Germinal center (tissue), 1 donor: ENCODE measurements at regions not wholly inside any gene's neighbourhood (a gene's known extent, or its start where the extent isn't known, plus 50 kb on each side); places are given as distances from the start of the nearest gene placed in this dataset.
"Not testable (repeated sequence)": the region's sequence is repeated elsewhere in the genome, so short reads cannot be mapped to it uniquely, and the experiment has no call there.

Source experiments
- DNase-seq: peaks from one replicate; pipeline ENCODE4 v3.0.0; 2012; ENCODE audit warnings: mixed read lengths, low spot score

GRCh38 chr13:82963226-82964099 is 918.8 kb downstream of the SLITRK1 start:
- no peak for DNase-seq

DNA sequence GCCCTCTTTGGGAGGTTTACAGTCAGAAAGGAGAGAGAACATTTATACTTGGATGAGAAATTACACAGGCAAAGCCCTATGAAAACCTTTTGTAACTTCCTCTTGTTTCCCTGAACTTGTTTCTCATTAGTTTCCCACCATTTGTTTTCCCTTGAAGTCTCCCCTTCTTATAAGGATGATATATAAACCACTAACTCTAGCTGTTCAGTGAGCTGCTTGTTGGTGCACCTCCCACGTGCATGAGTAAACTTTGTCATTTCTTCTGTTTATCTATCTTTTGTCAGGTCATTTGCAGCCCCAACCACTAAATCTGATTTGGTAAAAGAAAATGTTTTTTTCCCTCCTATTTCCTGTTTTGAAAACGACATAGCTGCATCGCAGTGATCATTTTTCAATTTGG is 919.9 kb downstream of the SLITRK1 start:
- DNase-seq: no peak

DNA sequence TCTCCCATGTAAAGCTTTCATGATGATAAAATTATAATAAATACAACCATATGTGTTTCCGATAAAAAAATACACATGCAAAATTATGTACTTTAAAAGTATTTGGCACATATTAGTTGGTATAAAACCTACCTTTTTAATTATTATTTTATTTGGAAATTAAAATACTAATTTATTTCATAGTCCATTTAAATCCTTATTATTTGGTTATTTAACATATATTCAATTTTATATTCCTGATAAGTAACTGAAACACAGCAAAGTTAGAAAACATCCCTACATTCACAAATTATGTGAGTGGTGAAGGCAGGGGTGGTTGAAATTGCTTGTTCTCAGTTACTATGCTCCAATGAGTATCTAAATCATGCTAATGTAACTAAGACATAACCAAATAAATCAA is 920.5 kb downstream of the SLITRK1 start:
- DNase-seq: no peak

GRCh38 chr13:82952336-82952735 is 929.9 kb downstream of the SLITRK1 start:
- DNase-seq: not testable (repeated sequence)

GRCh38 chr13:82947683-82948082 is 934.6 kb downstream of the SLITRK1 start:
- DNase-seq: no peak

DNA sequence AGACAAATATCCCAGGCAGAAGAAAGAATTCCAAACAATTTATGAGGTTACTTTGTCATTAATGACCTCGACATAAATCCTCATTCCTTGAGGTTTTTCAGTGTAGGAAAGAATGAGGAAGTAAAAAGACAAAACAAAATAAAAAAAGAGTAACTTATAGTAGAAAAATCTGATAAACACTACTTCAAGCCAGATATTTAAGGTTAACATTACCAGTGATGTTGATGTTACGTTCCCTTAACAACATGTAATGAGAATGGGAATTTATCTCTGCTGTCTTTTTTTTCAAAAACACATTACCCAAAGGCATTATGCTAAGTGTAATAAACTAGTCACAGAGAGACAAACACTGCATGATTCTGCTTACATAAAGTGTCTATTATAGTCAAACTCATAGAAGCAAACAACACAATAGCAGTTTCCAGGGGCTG is 935.1 kb downstream of the SLITRK1 start:
- no peak for DNase-seq

- DNase-seq: no peak
These were observed 943.6 kb downstream of the SLITRK1 start for GRCh38 chr13:82938644-82939043.

DNA sequence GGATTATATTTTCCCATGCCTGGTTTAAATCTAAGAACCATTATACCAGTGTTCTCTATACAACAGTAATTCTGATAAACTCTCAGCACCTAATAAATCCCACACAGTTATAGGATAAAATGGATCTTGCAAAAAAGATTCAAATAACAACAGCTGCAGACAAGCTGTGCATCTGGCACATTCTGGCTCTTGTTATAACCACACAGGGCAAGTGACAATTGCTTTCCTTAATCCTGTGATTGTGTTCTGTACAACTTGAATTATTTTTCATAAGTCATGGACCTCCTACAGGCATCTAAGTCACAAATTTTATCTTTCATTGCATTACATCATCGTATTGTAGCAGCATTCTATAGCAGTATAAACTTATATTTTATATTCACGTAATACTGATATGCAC is 948.3 kb downstream of the SLITRK1 start:
- DNase-seq: no peak

GRCh38 chr13:82925114-82925513 is 957.2 kb downstream of the SLITRK1 start:
- DNase-seq: no peak

GRCh38 chr13:82917984-82918383 is 964.3 kb downstream of the SLITRK1 start:
- DNase-seq: no peak

DNA sequence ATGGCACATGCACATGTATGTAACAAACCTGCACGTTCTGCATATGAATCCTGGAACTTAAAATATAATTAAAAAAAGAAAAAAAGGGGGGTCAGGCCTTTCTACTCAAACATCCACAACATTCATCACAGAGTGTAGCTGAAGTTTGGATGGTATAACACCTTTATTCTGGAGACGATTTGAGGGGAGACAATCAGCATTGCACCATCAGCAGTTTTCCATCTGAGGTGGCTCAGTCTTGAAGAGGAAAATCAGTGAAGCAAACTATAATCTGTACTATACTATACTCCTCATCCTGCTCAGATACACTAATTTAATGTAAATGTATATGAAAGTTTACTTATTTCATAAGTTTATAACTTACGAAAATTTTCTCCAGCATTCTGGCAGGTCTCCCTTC is 969.7 kb downstream of the SLITRK1 start:
- DNase-seq: no peak

DNA sequence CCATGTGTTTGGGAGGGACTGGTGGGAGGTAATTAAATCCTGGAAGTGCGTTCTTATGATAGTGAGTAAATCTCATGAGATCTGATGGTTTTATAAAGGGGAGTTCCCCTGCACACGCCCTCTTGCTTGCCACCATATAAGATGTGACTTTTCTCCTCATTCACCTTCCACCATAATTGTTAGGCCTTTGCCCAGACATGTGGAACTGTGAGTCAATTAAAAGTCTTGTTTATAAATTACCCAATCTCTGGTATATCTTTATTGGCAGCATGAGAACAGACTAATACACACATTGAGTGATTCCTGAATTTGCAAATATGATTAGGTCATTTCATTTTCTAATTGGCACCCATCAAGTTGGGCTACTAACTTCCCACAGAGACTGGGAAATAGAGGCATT is 977.2 kb downstream of the SLITRK1 start:
- DNase-seq: no peak

- DNase-seq: no peak
These were observed 981.8 kb downstream of the SLITRK1 start for GRCh38 chr13:82900453-82900852.

- no peak for DNase-seq
These were observed 983.7 kb downstream of the SLITRK1 start for GRCh38 chr13:82898586-82898985.

GRCh38 chr13:82879921-82880320 is 1002.4 kb downstream of the SLITRK1 start:
- no peak for DNase-seq

GRCh38 chr13:82878536-82878935 is 1003.7 kb downstream of the SLITRK1 start:
- DNase-seq: no peak

DNA sequence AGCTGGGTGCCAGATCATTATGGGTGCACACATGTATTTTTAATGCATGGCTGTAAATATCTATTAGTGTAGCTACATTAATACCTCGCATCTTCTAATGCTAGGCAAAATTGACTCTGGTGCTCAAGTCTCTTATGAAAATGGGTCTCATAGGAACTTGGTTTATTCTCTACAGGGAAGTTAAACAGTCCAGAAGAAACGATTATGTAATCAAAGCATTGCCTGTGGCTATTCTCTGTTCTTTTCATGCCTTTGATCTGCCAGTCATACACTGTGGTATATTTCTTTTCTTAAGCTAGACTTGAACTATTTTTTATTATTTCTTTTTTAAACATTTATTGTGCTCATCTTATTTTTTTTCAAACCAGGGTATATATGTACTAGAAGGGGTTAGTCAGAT is 1015.0 kb downstream of the SLITRK1 start:
- no peak for DNase-seq

DNA sequence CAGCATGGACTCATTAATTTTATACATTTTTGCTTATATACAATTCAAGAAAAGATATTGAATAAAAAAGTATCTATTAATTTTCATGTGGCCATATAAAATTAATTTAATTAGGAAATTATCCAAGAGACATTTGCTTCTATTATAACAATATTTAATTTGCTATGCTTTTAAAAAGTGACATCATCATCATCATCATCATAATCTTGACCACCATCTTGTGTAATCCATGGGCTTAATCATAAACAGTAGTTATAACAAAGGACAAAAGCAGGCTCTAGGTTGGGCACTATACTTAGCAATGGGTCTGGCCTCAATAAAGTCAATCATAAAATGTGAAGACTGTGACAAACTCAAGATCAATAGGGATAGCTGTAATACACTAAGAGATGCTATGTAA is 1031.6 kb downstream of the SLITRK1 start:
- DNase-seq: no peak

DNA sequence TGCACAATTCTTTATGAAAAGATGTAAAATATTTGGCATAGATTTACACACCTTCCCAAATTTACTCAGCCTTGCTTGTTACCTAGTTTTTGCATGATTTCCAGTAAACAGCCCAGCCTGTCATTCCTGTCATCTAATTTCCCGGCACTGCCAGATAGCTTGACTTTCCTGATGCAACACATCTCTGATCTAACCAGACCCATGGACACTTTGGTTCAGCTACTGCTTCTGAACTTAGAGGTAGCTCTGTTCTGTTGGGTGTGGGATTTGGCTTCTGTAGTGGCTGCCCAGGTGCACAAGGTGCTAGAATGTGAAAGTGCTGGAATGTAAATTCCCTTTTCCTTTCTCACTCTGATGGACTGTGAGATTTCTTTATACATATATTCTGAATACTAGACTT is 1033.5 kb downstream of the SLITRK1 start:
- DNase-seq: no peak

DNA sequence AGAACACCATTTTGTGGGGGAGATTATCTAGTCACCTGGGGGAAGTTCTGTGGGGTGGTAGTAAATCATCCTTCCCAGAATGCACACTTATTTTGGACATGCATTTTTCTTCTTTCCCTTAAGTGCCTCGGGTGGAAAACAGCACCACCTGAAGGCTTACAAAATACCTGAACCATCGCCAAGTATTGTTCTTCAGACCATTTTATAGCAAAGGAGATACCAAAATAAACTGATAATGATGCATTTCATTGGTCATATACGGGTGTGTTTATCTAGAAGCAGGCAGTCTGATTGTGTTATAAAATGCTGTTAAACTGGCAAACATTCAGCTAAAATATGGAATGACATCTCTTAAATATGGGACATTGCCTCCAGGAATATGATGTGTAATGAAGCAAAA is 1034.7 kb downstream of the SLITRK1 start:
- no peak for DNase-seq

DNA sequence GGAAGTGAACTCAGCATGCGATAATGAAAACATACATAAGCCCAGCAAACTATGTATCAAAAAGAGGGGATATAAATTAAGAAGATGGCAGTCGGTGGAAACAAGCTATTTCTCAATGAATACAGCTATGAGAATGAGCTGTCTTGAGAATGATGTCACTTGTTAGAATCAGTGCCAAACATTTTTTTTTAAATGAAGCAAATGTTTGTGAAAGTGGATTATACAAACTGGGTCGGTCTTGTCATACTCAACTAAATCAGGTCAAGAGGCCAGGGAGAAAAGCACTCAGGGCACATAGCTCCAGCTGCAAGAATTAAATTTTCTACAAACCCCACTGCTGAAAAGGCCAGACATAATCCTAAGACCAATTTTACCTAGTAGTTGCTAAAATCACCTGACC is 1048.4 kb downstream of the SLITRK1 start:
- DNase-seq: no peak

- DNase-seq: no peak
These were observed 1053.2 kb downstream of the SLITRK1 start for GRCh38 chr13:82829040-82829439.

DNA sequence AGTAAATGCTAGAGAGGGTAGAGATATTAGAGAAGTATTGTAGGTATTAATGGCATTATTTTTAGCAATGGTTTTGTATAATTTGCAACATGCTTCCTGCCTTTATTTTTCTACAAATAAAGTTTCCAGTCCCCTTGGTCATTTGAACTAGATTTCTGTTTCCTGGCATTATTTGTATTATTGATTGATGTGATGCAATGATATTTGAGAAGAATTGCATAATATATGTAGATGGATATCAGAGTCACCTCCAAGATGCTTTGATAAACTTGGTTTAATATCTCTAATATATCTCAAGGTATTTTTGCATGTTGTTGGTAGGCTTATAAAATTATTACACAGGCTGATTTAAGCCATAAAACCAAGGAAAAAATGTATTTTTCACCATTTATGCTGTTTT is 1054.5 kb downstream of the SLITRK1 start:
- no peak for DNase-seq

- no peak for DNase-seq
These were observed 1059.3 kb downstream of the SLITRK1 start for GRCh38 chr13:82822935-82823334.
